Neutrophil (primary cell): ENCODE measurements at regions not wholly inside any gene's neighbourhood (a gene's known extent, or its start where the extent isn't known, plus 50 kb on each side); places are given as distances from the start of the nearest gene placed in this dataset.

ENCODE experiments used
- H3K27ac ChIP-seq: fragments of 200-600 bp; sonication (generic); 2 replicates; pipeline ENCODE4 v1.5.1; 2016; ENCODE audit warnings: mild to moderate bottlenecking, moderate library complexity
- H3K27me3 ChIP-seq: fragments of 200-600 bp; sonication (generic); 2 replicates; pipeline ENCODE4 v1.6.0; 2016; ENCODE audit warnings: mild to moderate bottlenecking
- H3K36me3 ChIP-seq: fragments of 200-600 bp; sonication (generic); 2 replicates; pipeline ENCODE4 v1.5.1; 2017
- H3K4me1 ChIP-seq, 2 experiments: fragments of 200-600 bp in 1 of 2; sonication (generic) in 1 of 2; 1 replicate in 1 of 2; 2 replicates in 1 of 2; pipeline versions ENCODE4 v1.5.1 to v1.6.1; 2013 to 2016; ENCODE audit warnings: low read depth in 1 of 2, low read length in 1 of 2, mild to moderate bottlenecking in 1 of 2, moderate library complexity in 1 of 2; ENCODE audit not compliant: control insufficient read depth in 1 of 2, insufficient read depth in 1 of 2
- H3K4me3 ChIP-seq, 2 experiments: fragments of 200-600 bp in 1 of 2; sonication (generic) in 1 of 2; 1 replicate in 1 of 2; 2 replicates in 1 of 2; pipeline ENCODE4 v1.5.1; 2013 to 2016; ENCODE audit warnings: low read depth in 1 of 2, low read length in 1 of 2, mild to moderate bottlenecking in 1 of 2, moderate library complexity in 1 of 2
- H3K9me3 ChIP-seq: fragments of 200-600 bp; sonication (generic); 2 replicates; pipeline ENCODE4 v1.5.1; 2016
- TF ChIP-seq, protein P1 (sequence below): fragments of 200-600 bp; sonication (generic); IDR thresholded peaks from 2 replicates; pipeline ENCODE4 v1.5.1; 2016; ENCODE audit warnings: antibody characterized with exemption

DNA sequence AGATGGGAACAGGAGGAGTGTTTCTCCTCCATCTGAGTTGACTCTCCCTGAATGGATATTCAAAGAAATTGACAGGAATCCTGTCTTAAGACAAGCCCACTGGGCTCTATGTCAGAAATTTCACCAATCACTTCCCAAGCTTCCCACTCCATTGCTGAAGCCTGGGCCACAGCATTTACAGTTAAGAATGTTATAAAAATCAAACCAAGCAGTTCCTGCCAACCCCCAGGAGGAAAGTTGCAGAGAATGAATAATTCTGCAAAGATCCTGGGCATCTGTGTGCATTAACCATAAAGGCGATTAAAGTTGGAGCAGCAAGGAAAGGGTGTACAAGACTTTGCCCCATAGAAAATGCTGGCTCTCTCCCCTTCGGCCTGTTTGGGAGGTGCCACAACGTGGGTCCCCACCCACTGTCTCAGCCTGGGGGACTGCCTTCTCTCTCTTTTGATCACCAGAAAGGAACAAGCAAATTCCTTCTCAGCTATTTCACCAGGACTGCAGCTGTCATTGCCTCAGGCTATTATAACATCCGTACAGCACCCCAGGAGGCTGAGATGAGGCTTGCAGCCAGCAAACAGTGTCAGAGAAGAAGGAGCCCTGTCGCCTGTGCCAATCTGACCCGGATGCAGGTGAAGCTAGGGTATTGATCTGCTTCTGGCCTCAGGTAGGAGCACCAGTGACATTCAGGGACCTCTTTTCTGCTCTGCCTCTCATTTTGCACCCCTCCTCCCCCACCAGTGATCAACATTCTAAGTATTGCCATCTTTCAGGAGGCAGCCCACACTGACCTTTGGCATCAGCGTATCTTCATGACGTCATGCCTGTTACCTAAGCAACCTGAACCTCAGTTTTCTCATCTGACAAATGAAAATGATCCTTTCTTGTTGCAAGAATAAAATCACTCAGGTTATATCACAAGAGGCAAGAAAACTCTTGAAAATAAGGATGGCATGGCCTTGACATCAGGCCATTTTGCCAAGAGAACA, 219.0 kb downstream of the SH3BP4 start:
- H3K27ac ChIP-seq: no peak overlapping the region
- no peak overlapping the region for H3K4me3 ChIP-seq
- TF ChIP-seq, protein P1, sequence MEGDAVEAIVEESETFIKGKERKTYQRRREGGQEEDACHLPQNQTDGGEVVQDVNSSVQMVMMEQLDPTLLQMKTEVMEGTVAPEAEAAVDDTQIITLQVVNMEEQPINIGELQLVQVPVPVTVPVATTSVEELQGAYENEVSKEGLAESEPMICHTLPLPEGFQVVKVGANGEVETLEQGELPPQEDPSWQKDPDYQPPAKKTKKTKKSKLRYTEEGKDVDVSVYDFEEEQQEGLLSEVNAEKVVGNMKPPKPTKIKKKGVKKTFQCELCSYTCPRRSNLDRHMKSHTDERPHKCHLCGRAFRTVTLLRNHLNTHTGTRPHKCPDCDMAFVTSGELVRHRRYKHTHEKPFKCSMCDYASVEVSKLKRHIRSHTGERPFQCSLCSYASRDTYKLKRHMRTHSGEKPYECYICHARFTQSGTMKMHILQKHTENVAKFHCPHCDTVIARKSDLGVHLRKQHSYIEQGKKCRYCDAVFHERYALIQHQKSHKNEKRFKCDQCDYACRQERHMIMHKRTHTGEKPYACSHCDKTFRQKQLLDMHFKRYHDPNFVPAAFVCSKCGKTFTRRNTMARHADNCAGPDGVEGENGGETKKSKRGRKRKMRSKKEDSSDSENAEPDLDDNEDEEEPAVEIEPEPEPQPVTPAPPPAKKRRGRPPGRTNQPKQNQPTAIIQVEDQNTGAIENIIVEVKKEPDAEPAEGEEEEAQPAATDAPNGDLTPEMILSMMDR: no peak

GRCh38 chr2:235171550-235172031, 219.8 kb downstream of the SH3BP4 start:
- no peaks in the 10 kb centered on the region for H3K4me1 ChIP-seq
- no peak overlapping the region for H3K4me3 ChIP-seq
- no peaks in the 10 kb centered on the region for H3K9me3 ChIP-seq
- TF ChIP-seq, protein P1: no peak
- no peak overlapping the region for H3K27ac ChIP-seq
- no peaks in the 10 kb centered on the region for H3K36me3 ChIP-seq
- H3K27me3 ChIP-seq: no peaks in the 10 kb centered on the region

More for the DNA sequence above, 219.0 kb downstream of the SH3BP4 start:
- H3K27me3 ChIP-seq: no peaks in the 10 kb centered on the region
- H3K36me3 ChIP-seq: no peaks in the 10 kb centered on the region
- no peaks in the 10 kb centered on the region for H3K9me3 ChIP-seq
- H3K4me1 ChIP-seq: no peaks in the 10 kb centered on the region

DNA sequence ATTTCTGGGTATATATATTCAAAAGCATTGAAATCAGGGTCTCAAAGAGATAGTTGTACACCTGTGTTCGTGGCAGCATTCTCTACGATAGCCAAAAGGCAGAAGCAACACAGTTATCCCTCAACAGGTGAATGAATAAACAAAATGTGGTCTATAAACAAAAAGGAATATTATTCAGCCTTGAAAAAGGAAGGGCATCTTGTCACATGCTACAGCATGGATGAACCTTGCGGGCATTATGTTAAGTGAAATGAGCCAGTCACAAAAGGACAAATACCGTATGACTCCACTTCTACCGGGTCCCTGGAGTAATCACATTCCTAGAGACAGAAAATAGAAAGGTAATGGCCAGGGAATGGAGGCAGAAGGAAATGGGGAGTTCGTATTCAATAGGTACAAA, 228.8 kb downstream of the SH3BP4 start:
- no peaks in the 10 kb centered on the region for H3K4me1 ChIP-seq
- TF ChIP-seq, protein P1: no peak
- no peak overlapping the region for H3K4me3 ChIP-seq
- no peak overlapping the region for H3K27ac ChIP-seq
- no peaks in the 10 kb centered on the region for H3K9me3 ChIP-seq
- H3K36me3 ChIP-seq: no peaks in the 10 kb centered on the region
- H3K27me3 ChIP-seq: no peaks in the 10 kb centered on the region

DNA sequence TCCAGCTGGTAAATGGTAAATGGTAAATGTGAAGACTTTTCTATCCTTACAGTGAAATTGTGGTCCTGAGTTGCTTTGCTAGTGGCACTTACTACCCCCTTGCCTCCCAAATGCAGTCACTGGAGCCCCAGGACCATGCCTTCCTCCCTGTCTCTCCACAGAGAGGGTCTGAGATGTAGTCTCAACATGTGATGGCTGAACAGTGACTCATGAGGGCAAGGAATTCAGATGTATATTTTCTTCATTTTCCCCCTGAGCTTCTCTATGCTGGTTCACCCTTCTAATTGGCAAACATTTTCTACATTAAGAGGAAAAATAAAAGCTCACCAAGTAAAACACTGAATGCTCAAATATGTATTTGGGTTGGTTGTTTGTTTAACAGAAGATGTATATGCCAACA, 232.0 kb downstream of the SH3BP4 start:
- Histone ChIP-seq H3K27me3 (no peaks in the 10 kb centered on the region), H3K4me3 (no peak overlapping the region), H3K36me3 (no peaks in the 10 kb centered on the region), H3K27ac (no peak overlapping the region), H3K4me1 (no peaks in the 10 kb centered on the region), H3K9me3 (no peaks in the 10 kb centered on the region)
- TF ChIP-seq, protein P1: no peak

DNA sequence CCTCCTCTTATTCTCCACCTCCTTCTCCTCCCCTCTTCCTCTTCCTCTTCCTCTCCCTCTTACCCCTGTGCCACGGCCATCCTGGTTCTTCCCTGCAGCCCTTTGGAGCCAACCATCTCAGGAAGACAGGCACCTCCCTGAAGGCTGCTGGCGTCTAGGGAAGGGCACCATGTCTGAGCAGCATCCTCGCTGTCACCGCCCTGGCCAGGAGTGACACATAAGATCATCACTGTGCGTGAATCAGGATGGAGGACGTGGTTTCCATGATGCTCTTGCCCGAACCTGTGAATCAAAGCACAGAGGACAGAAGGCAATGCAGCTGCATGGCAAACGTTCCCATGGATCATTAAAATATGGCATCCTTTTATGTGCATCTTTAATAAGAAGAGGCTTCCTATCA, 236.0 kb downstream of the SH3BP4 start:
- Histone ChIP-seq H3K4me1 (no peaks in the 10 kb centered on the region), H3K9me3 (no peaks in the 10 kb centered on the region), H3K36me3 (no peaks in the 10 kb centered on the region), H3K27me3 (no peaks in the 10 kb centered on the region), H3K27ac (no peak overlapping the region), H3K4me3 (no peak overlapping the region)
- TF ChIP-seq, protein P1: no peak
